ENCODE measurements at regions not wholly inside any gene's neighbourhood (a gene's known extent, or its start where the extent isn't known, plus 50 kb on each side); places are given as distances from the start of the nearest gene placed in this dataset.
A peak's percentile ranks its signal among the peaks of the same experiment; 100 is the strongest.
"Not testable (repeated sequence)": the region's sequence is repeated elsewhere in the genome, so short reads cannot be mapped to it uniquely, and the experiment has no call there.

- intact Hi-C loops (cut with micrococcal nuclease): no loop called here
- no peak for ATAC-seq
- DNase-seq: no peak
These were observed 82.8 kb downstream of the BTG1 start for GRCh38 chr12:92062539-92063493.

GRCh38 chr12:92061061-92061460 is 84.6 kb downstream of the BTG1 start:
- DNase-seq: no peak
- intact Hi-C loops (cut with micrococcal nuclease): no loop called here
- ATAC-seq: no peak

DNA sequence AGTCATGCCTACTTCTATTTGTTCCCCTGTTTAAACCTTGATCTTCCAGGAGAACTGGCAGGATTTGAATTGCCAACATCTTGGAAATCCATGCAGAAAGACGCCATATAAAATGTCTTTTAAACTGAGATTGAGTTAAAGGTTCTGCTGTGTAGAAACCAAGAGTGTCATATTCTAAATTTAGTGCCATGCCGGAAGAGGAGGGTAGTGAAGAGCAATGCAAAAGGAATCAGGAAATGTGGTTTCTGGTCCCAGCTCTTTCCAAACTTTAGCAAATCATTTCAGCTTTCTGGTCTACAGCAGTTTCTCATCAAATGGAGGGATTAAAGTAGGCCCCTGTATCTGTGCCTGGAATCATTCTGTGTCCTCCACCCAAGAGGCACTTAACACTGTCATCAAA is 85.7 kb downstream of the BTG1 start:
- DNase-seq (no peak), ATAC-seq (peak; percentile 45)
- intact Hi-C loops (cut with micrococcal nuclease): no loop called here

DNA sequence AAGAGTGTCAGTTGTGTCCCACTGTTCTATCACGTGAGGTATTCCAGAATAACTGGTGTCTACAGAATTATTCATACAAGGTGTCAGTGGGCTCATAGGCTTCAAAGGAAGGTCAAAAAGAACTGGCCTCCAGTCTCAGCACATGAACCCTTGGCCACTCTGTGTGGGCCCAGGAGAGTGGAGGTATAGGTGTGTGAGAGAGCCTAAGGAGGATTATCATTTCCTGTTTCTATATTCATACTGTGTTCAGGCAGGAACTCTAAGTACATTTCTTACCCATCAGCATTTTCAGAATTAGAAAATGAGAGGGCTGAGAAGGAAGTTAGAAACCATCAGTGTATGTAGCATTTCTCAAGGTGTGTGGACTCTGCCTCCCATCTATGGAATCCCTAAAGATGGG is 87.0 kb downstream of the BTG1 start:
- DNase-seq (no peak), ATAC-seq (no peak)
- intact Hi-C loops (cut with micrococcal nuclease): no loop called here

- intact Hi-C loops (cut with micrococcal nuclease); ATAC-seq; DNase-seq: not testable (repeated sequence)
These were observed 88.9 kb downstream of the BTG1 start for GRCh38 chr12:92056756-92057155.

GRCh38 chr12:92056290-92056689 is 89.4 kb downstream of the BTG1 start:
- ATAC-seq (peak; percentile 69), DNase-seq (no peak)
- intact Hi-C loops (cut with micrococcal nuclease): no loop called here

GRCh38 chr12:92055877-92056276 is 89.8 kb downstream of the BTG1 start:
- ATAC-seq: no peak
- no peak for DNase-seq
- intact Hi-C loops (cut with micrococcal nuclease): no loop called here

- intact Hi-C loops (cut with micrococcal nuclease): no loop called here
- DNase-seq (no peak), ATAC-seq (no peak)
These were observed 94.2 kb downstream of the BTG1 start for GRCh38 chr12:92051441-92051840.

DNA sequence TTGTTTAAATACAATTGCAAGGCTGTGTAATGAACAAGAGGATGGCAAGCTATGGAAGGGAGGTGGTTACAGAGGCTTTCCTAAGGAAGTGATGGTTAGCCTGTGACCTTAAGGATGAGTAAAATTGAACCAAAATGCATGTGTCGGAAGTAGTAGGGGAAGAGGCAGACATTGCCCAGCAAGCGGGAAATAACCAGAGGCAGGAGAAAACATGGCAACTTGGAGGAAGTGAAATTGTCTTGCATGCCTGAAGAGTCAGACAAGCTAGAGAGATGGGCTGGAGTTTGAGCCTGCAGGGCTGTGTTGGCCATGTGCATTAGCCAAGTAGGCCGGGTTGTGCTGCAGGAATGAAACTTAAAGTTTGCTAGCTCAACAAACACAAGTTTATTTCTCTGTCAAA is 96.2 kb downstream of the BTG1 start:
- intact Hi-C loops (cut with micrococcal nuclease): no loop called here
- ATAC-seq: peak; percentile 13
- DNase-seq: no peak

GRCh38 chr12:92047393-92047826 is 98.2 kb downstream of the BTG1 start:
- no peak for DNase-seq
- intact Hi-C loops (cut with micrococcal nuclease): no loop called here
- peak; percentile 29 for ATAC-seq

- ATAC-seq (peak; percentile 73), DNase-seq (no peak)
- intact Hi-C loops (cut with micrococcal nuclease): no loop called here
These were observed 98.9 kb downstream of the BTG1 start for GRCh38 chr12:92046557-92047392.

- intact Hi-C loops (cut with micrococcal nuclease): no loop called here
- no peak for ATAC-seq
- DNase-seq: no peak
These were observed 99.8 kb downstream of the BTG1 start for GRCh38 chr12:92045852-92046251.

- DNase-seq: no peak
- ATAC-seq: no peak
- intact Hi-C loops (cut with micrococcal nuclease): no loop called here
These were observed 101.2 kb downstream of the BTG1 start for GRCh38 chr12:92044435-92044834.

GRCh38 chr12:92042791-92043531 is 102.7 kb downstream of the BTG1 start:
- intact Hi-C loops (cut with micrococcal nuclease): no loop called here

DNA sequence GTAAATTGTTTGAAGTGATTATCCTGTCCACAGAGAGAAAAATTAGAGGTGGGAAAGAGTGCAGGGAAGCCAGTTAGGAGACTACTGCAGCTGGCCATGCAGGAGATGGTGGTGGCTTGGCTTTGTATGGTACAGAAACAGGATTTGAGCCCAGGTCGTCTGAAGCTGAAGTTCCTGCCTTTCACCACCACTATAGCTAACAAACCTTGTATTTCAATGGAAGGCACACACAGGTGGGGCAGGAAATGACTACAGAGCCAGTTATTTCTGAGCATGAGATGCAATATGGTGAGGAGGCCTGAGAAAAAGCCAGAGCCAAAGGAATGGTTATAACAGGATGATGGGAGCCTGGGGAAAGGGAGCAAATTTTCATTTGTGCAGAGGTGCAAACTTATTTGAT is 103.9 kb downstream of the BTG1 start:
- ATAC-seq (no peak), DNase-seq (no peak)
- intact Hi-C loops (cut with micrococcal nuclease): no loop called here

More at GRCh38 chr12:92042791-92043531, 102.7 kb downstream of the BTG1 start:
- no peak for DNase-seq
- ATAC-seq: no peak

DNA sequence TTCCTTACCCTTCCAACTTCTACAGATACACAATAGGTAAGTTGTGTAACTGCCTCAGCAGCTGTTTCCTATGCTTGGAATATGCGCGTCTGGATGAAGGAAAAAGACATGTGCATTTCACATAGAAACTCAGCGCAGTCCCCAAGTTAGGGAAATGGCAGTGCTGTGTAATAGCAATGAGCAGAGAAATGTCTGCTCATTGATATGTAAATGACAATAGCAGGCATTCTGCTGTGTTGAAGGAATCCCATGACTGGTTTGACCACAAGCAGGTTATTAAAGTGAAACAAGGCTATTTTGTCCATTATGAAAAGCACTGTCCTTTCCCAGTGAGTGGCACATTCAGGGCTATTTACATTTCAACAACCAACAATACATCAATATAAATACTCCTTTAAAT is 106.6 kb downstream of the BTG1 start:
- intact Hi-C loops (cut with micrococcal nuclease): no loop called here
- ATAC-seq (peak; percentile 29), DNase-seq (no peak)

GRCh38 chr12:92038476-92038875 is 107.2 kb downstream of the BTG1 start:
- intact Hi-C loops (cut with micrococcal nuclease): no loop called here
- DNase-seq (no peak), ATAC-seq (no peak)

DNA sequence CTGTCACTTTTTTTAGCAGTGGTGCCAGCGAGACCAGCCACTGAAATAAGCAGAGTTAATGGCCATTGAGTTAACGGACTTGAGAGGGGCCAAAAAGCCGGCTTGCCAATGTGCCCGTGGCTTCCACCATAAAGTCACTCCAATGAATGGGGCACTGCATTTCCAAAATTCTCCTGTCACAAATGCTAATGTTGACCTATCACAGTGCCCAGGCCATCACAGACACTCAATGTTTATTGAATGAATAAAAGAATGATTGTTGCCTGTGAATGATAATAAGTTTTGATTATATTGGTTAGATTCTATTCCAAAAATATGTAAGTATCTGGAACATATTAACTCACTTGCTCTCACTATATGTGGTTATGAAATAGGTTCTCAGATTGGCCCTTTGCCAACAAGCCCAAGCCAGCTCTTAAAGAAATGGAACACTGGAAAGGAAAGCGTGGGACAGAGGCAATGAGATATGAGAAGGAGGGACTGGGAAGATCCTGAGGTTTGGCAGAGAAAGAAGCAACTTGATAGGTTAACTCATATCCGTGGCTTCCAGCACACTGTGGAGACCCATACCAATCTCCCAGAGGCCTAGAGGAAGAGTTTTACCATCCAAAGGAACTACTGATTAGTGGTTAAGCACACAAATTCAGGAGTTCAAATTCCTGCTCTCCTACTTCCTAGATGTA is 108.7 kb downstream of the BTG1 start:
- intact Hi-C loops (cut with micrococcal nuclease): no loop called here
- no peak for DNase-seq
- ATAC-seq: no peak

- no peak for DNase-seq
- intact Hi-C loops (cut with micrococcal nuclease): no loop called here
- ATAC-seq: no peak
These were observed 109.5 kb downstream of the BTG1 start for GRCh38 chr12:92036061-92036620.
